ENCODE measurements at regions not wholly inside any gene's neighbourhood (a gene's known extent, or its start where the extent isn't known, plus 50 kb on each side); places are given as distances from the start of the nearest gene placed in this dataset.

DNA sequence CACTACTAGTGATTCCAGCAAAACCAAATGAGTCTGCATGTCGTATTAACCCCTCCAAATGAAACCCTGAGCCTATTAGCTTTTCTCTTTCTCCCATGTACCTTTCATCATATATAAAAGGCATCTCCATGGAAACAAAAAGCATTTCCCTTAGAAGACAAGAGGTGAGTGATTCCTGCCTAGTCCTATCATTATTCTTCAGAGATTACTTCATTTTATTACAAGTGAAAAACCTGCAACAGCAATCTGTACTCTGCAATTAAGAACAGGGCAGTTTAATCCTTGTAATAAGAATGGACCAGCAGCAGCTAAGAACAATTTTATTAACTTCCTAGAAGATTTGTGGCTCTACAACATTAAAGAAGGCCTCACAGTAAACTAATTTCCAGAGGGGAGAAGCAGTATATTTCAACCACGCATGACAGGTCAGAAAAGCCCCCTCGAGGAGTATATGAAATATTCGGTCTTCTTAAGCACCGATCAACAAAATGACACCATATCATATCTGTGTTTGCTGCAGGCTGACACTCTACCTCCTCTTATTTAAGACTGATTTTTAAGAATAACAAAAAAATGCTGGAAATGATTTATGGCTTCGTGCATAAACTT lies 132.3 kb upstream of the TFPI start:
- TF ChIP-seq, protein P1, sequence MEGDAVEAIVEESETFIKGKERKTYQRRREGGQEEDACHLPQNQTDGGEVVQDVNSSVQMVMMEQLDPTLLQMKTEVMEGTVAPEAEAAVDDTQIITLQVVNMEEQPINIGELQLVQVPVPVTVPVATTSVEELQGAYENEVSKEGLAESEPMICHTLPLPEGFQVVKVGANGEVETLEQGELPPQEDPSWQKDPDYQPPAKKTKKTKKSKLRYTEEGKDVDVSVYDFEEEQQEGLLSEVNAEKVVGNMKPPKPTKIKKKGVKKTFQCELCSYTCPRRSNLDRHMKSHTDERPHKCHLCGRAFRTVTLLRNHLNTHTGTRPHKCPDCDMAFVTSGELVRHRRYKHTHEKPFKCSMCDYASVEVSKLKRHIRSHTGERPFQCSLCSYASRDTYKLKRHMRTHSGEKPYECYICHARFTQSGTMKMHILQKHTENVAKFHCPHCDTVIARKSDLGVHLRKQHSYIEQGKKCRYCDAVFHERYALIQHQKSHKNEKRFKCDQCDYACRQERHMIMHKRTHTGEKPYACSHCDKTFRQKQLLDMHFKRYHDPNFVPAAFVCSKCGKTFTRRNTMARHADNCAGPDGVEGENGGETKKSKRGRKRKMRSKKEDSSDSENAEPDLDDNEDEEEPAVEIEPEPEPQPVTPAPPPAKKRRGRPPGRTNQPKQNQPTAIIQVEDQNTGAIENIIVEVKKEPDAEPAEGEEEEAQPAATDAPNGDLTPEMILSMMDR (conservative IDR thresholded peaks at IDR 0.05): no peak
- TF ChIP-seq ZFX (IDR thresholded peaks at IDR 0.05): no peak
